ENCODE measurements at regions not wholly inside any gene's neighbourhood (a gene's known extent, or its start where the extent isn't known, plus 50 kb on each side); places are given as distances from the start of the nearest gene placed in this dataset.

- no peak for DNase-seq
Observed at GRCh38 chr9:13378154-13378553, 98.7 kb upstream of the MPDZ start.

GRCh38 chr9:13377171-13377925 lies 97.9 kb upstream of the MPDZ start:
- no peak for DNase-seq

- DNase-seq = no peak
Observed at GRCh38 chr9:13372510-13372909, 93.0 kb upstream of the MPDZ start.

GRCh38 chr9:13369431-13369830 lies 89.9 kb upstream of the MPDZ start:
- no peak for DNase-seq

- no peak for DNase-seq
Observed at GRCh38 chr9:13367784-13368183, 88.3 kb upstream of the MPDZ start.

GRCh38 chr9:13364271-13365000 lies 84.9 kb upstream of the MPDZ start:
- DNase-seq = no peak

- no peak for DNase-seq
Observed at GRCh38 chr9:13361076-13361475, 81.6 kb upstream of the MPDZ start.

- no peak for DNase-seq
Observed at GRCh38 chr9:13360188-13360587, 80.7 kb upstream of the MPDZ start.

GRCh38 chr9:13358128-13358527 lies 78.6 kb upstream of the MPDZ start:
- no peak for DNase-seq

GRCh38 chr9:13354733-13355132 lies 75.2 kb upstream of the MPDZ start:
- no peak for DNase-seq

GRCh38 chr9:13352451-13352979 lies 73.0 kb upstream of the MPDZ start:
- DNase-seq = no peak

- no peak for DNase-seq
Observed at GRCh38 chr9:13351778-13352386, 72.4 kb upstream of the MPDZ start.

- DNase-seq = no peak
Observed at GRCh38 chr9:13332571-13332970, 53.1 kb upstream of the MPDZ start.

GRCh38 chr9:13331320-13331719 lies 51.8 kb upstream of the MPDZ start:
- no peak for DNase-seq

- DNase-seq = no peak
Observed at GRCh38 chr9:13330396-13331004, 51.0 kb upstream of the MPDZ start.
